NCI-H2081 treated with DMSO at 0.1 percent for 48 hours (cell line): ENCODE measurements at regions not wholly inside any gene's neighbourhood (a gene's known extent, or its start where the extent isn't known, plus 50 kb on each side); places are given as distances from the start of the nearest gene placed in this dataset.
"Not testable (repeated sequence)": the region's sequence is repeated elsewhere in the genome, so short reads cannot be mapped to it uniquely, and the experiment has no call there.

Experiments used
- DNase-seq: peaks from one replicate; lab custom pipeline; 2025; lab: John Stamatoyannopoulos, UW

DNA sequence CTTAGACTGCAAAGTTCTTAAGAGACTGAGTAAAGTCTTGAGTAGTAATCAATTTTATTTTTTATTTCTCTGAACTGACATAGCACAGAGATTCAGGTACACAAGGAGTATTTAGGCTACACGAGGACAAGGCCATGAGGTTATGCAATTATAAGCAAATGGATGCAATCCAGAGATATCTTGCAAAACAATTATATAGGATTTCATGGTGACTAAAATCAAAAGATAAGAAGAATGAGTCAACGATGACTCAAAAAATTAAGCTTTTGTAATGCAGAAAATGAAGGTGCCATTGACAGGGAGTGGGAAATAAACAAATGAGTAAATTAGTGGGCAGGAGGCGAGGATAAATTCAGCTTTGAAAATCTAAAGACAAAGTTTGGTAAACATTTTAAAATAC lies 66.7 kb upstream of the MYO3A start:
- no peak for DNase-seq

GRCh38 chr10:25869067-25869591 lies 64.9 kb upstream of the MYO3A start:
- no peak for DNase-seq

- DNase-seq: no peak
These were observed 64.4 kb upstream of the MYO3A start for GRCh38 chr10:25869609-25870008.

GRCh38 chr10:25874402-25874801 lies 59.6 kb upstream of the MYO3A start:
- not testable (repeated sequence) for DNase-seq

GRCh38 chr10:25875556-25876165 lies 58.4 kb upstream of the MYO3A start:
- DNase-seq: peak; percentile 56

GRCh38 chr10:25877296-25877695 lies 56.7 kb upstream of the MYO3A start:
- no peak for DNase-seq
